ENCODE measurements at regions not wholly inside any gene's neighbourhood (a gene's known extent, or its start where the extent isn't known, plus 50 kb on each side); places are given as distances from the start of the nearest gene placed in this dataset.

DNA sequence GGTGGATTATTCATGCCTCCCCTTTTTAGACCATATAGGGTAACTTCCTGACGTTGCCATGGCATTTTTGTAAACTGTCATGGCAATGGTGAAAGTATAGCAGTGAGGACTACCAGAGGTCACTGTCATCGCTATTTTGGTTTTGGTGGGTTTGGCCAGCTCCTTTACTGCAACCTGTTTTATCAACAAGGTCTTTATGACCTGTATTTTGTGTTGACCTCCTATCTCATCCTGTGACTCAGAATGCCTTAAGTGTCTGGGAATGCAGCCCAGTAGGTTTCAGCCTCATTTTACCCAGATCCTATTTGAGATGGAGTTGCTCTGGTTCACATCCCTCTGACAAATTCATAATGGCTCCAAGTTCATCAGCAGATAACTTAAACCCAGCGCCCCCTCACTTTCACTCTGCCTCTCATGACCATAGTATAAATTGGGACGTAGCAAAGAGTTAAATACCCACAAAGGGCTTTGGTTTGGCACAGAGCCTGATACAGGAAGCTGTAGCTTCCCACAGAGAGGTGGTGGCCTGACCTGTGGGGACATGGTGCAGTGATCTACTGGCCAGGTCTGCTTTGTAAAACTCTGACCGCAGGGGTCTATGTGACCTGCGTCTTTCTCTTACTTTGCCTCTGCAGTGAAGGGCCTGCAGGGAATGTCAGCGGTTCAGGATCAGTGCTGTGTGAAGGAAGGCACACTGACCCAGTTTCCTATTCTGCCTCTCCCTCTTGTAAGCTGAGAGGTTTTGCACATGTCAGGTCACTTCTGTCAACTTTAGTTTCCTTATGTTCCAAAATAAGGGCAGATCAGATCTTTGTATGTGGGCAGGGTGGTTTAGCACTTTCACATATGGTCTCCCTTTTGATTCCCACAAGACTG lies 78.1 kb upstream of the ZNF644 start:
- TF ChIP-seq, protein P1, sequence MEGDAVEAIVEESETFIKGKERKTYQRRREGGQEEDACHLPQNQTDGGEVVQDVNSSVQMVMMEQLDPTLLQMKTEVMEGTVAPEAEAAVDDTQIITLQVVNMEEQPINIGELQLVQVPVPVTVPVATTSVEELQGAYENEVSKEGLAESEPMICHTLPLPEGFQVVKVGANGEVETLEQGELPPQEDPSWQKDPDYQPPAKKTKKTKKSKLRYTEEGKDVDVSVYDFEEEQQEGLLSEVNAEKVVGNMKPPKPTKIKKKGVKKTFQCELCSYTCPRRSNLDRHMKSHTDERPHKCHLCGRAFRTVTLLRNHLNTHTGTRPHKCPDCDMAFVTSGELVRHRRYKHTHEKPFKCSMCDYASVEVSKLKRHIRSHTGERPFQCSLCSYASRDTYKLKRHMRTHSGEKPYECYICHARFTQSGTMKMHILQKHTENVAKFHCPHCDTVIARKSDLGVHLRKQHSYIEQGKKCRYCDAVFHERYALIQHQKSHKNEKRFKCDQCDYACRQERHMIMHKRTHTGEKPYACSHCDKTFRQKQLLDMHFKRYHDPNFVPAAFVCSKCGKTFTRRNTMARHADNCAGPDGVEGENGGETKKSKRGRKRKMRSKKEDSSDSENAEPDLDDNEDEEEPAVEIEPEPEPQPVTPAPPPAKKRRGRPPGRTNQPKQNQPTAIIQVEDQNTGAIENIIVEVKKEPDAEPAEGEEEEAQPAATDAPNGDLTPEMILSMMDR (IDR thresholded peaks at IDR 0.05) = no peak
- TF ChIP-seq POLR2A (IDR thresholded peaks at IDR 0.05) = no peak
